Gastrocnemius medialis (tissue), 4 donors: ENCODE measurements at regions not wholly inside any gene's neighbourhood (a gene's known extent, or its start where the extent isn't known, plus 50 kb on each side); places are given as distances from the start of the nearest gene placed in this dataset.

ENCODE experiments used
- ATAC-seq, 2 donors: fragments of 150-250 bp; one replicate each; pipeline ENCODE4 v1.9.1; 2016
- DNase-seq, 2 donors: peaks; one replicate each; pipeline ENCODE4 v3.0.0-alpha.2; 2019
- H3K27ac ChIP-seq, 4 donors: fragments of 200-600 bp; sonication (generic); 1 replicate in 1 of 4; 2 replicates in 3 of 4; pipeline ENCODE4 v1.5.1; 2016 to 2018; ENCODE audit warnings: mild to moderate bottlenecking in 2 of 4, moderate library complexity in 1 of 4
- H3K27me3 ChIP-seq, 3 donors: fragments of 200-600 bp; sonication (generic) in 2 of 3; 1 replicate in 1 of 3; 2 replicates in 2 of 3; pipeline versions ENCODE4 v1.5.1 to v1.6.0; 2016 to 2019; ENCODE audit warnings: mild to moderate bottlenecking in 1 of 3, moderate library complexity in 1 of 3
- H3K36me3 ChIP-seq, 2 donors: fragments of 200-600 bp; sonication (generic) in 1 of 2; one replicate each; pipeline ENCODE4 v1.5.1; 2017 to 2018
- H3K4me1 ChIP-seq, 2 donors: fragments of 200-600 bp; sonication (generic) in 1 of 2; one replicate each; pipeline ENCODE4 v1.5.1; 2016 to 2017; ENCODE audit warnings: mild to moderate bottlenecking in 2 of 2
- H3K4me3 ChIP-seq, 4 donors: fragments of 200-600 bp; sonication (generic) in 3 of 4; 1 replicate in 1 of 4; 2 replicates in 3 of 4; pipeline ENCODE4 v1.5.1; 2016 to 2019; ENCODE audit warnings: mild to moderate bottlenecking in 2 of 4
- H3K9me3 ChIP-seq, 3 donors: fragments of 200-600 bp; sonication (generic) in 2 of 3; 1 replicate in 1 of 3; 2 replicates in 2 of 3; pipeline ENCODE4 v1.5.1; 2016 to 2019
- POLR2A ChIP-seq, 2 donors: fragments of 450-650 bp; IDR thresholded peaks; one replicate each; pipeline ENCODE4 v1.6.1; 2017; ENCODE audit warnings: antibody characterized with exemption in 2 of 2, mild to moderate bottlenecking in 2 of 2, moderate library complexity in 2 of 2
- in situ Hi-C, 4 donors: fragments of 200-750 bp; cut with MboI; loops; one replicate each; pipeline versions ENCODE4 v1.15.0 to v1.8.0; 2017; ENCODE audit warnings: low sequenced_read_pairs in 4 of 4
- intact Hi-C: fragments of 100-400 bp; cut with DNase I; formaldehyde crosslinking; loops from one replicate; pipeline ENCODE4 v1.15.1; 2023; ENCODE audit warnings: low total_unique reads
- TF ChIP-seq, protein P1 (sequence below), 5 experiments: fragments of 450-650 bp in 3 of 5; fragments of 200-600 bp in 2 of 5; sonication (generic) in 2 of 5; IDR thresholded peaks in 4 of 5; conservative IDR thresholded peaks in 1 of 5; 1 replicate in 4 of 5; 2 replicates in 1 of 5; pipeline ENCODE4 v1.5.1; 2016 to 2019; ENCODE audit warnings: antibody characterized with exemption in 5 of 5, mild to moderate bottlenecking in 3 of 5, moderate library complexity in 3 of 5

GRCh38 chr6:91240878-91241603 is 654.2 kb upstream of the MAP3K7 start:
- in situ Hi-C loops, result no loop called here
- Histone ChIP-seq H3K27ac (no peak overlapping the region), H3K27me3 (no peaks in the 10 kb centered on the region), H3K4me3 (no peak overlapping the region), H3K4me1 (no peaks in the 10 kb centered on the region), H3K36me3 (no peaks in the 10 kb centered on the region), H3K9me3 (no peaks in the 10 kb centered on the region)
- DNase-seq (no peak), ATAC-seq (no peak)
- intact Hi-C loops, result no loop called here
- TF ChIP-seq POLR2A (IDR thresholded peaks at IDR 0.05), result no peak
- TF ChIP-seq, protein P1, sequence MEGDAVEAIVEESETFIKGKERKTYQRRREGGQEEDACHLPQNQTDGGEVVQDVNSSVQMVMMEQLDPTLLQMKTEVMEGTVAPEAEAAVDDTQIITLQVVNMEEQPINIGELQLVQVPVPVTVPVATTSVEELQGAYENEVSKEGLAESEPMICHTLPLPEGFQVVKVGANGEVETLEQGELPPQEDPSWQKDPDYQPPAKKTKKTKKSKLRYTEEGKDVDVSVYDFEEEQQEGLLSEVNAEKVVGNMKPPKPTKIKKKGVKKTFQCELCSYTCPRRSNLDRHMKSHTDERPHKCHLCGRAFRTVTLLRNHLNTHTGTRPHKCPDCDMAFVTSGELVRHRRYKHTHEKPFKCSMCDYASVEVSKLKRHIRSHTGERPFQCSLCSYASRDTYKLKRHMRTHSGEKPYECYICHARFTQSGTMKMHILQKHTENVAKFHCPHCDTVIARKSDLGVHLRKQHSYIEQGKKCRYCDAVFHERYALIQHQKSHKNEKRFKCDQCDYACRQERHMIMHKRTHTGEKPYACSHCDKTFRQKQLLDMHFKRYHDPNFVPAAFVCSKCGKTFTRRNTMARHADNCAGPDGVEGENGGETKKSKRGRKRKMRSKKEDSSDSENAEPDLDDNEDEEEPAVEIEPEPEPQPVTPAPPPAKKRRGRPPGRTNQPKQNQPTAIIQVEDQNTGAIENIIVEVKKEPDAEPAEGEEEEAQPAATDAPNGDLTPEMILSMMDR (IDR thresholded peaks at IDR 0.05 in 4 of 5, conservative IDR thresholded peaks at IDR 0.05 in 1 of 5), result no peak

- DNase-seq (no peak), ATAC-seq (no peak)
- no peaks in the 10 kb centered on the region for H3K4me1 ChIP-seq
- H3K27me3 ChIP-seq, result no peaks in the 10 kb centered on the region
- no peaks in the 10 kb centered on the region for H3K36me3 ChIP-seq
- TF ChIP-seq, protein P1 (IDR thresholded peaks at IDR 0.05 in 4 of 5, conservative IDR thresholded peaks at IDR 0.05 in 1 of 5), result no peak
- no peak for TF ChIP-seq POLR2A (IDR thresholded peaks at IDR 0.05)
- in situ Hi-C loops (no loop called here), intact Hi-C loops (no loop called here)
- no peaks in the 10 kb centered on the region for H3K9me3 ChIP-seq
- no peak overlapping the region for H3K4me3 ChIP-seq
- no peak overlapping the region for H3K27ac ChIP-seq
These were observed 634.3 kb upstream of the MAP3K7 start for GRCh38 chr6:91221072-91221720.

- H3K4me3 ChIP-seq, result no peak overlapping the region
- intact Hi-C loops, result no loop called here
- in situ Hi-C loops, result no loop called here
- no peaks in the 10 kb centered on the region for H3K4me1 ChIP-seq
- no peaks in the 10 kb centered on the region for H3K9me3 ChIP-seq
- no peak overlapping the region for H3K27ac ChIP-seq
- no peaks in the 10 kb centered on the region for H3K27me3 ChIP-seq
- DNase-seq, result no peak
- no peak for ATAC-seq
- TF ChIP-seq, protein P1 (IDR thresholded peaks at IDR 0.05 in 4 of 5, conservative IDR thresholded peaks at IDR 0.05 in 1 of 5), result no peak
- TF ChIP-seq POLR2A (IDR thresholded peaks at IDR 0.05), result no peak
- H3K36me3 ChIP-seq, result no peaks in the 10 kb centered on the region
These were observed 626.5 kb upstream of the MAP3K7 start for GRCh38 chr6:91213229-91213901.

GRCh38 chr6:91198588-91199255 is 611.9 kb upstream of the MAP3K7 start:
- no peak overlapping the region for H3K4me3 ChIP-seq
- in situ Hi-C loops, result no loop called here
- H3K27ac ChIP-seq, result no peak overlapping the region
- ATAC-seq (no peak), DNase-seq (no peak)
- H3K36me3 ChIP-seq, result no peaks in the 10 kb centered on the region
- no peaks in the 10 kb centered on the region for H3K9me3 ChIP-seq
- H3K4me1 ChIP-seq, result no peaks in the 10 kb centered on the region
- TF ChIP-seq, protein P1 (IDR thresholded peaks at IDR 0.05 in 4 of 5, conservative IDR thresholded peaks at IDR 0.05 in 1 of 5), result no peak
- no peak for TF ChIP-seq POLR2A (IDR thresholded peaks at IDR 0.05)
- H3K27me3 ChIP-seq, result no peaks in the 10 kb centered on the region
- intact Hi-C loops, result no loop called here
